HEK293T (cell line): ENCODE measurements at regions not wholly inside any gene's neighbourhood (a gene's known extent, or its start where the extent isn't known, plus 50 kb on each side); places are given as distances from the start of the nearest gene placed in this dataset.

Experiments
- ELF4 ChIP-seq: fragments of 450-650 bp; IDR thresholded peaks from 2 replicates; pipeline ENCODE4 v1.6.1; 2017; ENCODE audit warnings: antibody characterized with exemption
- FOXK2 ChIP-seq: fragments of 450-650 bp; IDR thresholded peaks from 2 replicates; pipeline ENCODE4 v1.6.1; 2016; ENCODE audit warnings: mild to moderate bottlenecking
- NFRKB ChIP-seq: fragments of 450-650 bp; IDR thresholded peaks from 2 replicates; pipeline ENCODE4 v1.6.1; 2016; ENCODE audit warnings: mild to moderate bottlenecking, moderate library complexity
- SP1 ChIP-seq: fragments of 450-650 bp; IDR thresholded peaks from 2 replicates; pipeline ENCODE4 v1.6.1; 2017
- SUZ12 ChIP-seq: fragments of 450-650 bp; IDR thresholded peaks from 2 replicates; pipeline ENCODE4 v1.6.1; 2016; ENCODE audit warnings: mild to moderate bottlenecking
- TF ChIP-seq, protein P1 (sequence below): fragments of 450-650 bp; IDR thresholded peaks from 2 replicates; pipeline ENCODE4 v1.6.1; 2016

DNA sequence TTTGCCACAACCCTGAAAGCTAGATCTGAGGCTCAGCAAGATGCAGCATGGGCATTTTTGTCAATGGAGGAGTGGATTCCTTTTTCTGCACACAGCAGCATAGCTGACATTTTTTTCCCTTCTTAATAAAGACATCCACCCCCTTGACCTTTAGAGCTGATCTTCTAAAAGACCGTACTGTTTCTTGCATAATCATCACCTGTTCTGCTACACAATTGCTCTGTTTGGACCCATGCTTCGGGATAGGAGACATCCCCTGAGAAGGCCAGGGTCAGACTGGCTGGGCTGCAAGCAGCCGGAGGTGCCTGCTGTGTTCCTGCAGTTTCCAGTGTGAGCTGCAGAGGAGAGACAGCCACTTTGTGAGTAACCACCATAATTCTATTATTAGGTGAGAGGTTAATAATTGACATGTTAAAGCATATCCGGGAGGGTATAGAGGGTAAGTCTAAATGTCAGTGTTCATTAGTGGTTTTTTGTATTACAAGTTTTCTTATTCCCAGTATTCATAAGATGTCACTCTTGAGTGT lies 108.5 kb upstream of the C1QTNF9B start:
- TF ChIP-seq SUZ12: no peak
- TF ChIP-seq FOXK2: no peak
- TF ChIP-seq NFRKB: no peak
- TF ChIP-seq SP1: no peak
- no peak for TF ChIP-seq ELF4
- TF ChIP-seq, protein P1, sequence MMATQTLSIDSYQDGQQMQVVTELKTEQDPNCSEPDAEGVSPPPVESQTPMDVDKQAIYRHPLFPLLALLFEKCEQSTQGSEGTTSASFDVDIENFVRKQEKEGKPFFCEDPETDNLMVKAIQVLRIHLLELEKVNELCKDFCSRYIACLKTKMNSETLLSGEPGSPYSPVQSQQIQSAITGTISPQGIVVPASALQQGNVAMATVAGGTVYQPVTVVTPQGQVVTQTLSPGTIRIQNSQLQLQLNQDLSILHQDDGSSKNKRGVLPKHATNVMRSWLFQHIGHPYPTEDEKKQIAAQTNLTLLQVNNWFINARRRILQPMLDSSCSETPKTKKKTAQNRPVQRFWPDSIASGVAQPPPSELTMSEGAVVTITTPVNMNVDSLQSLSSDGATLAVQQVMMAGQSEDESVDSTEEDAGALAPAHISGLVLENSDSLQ: no peak
